Endothelial cell of umbilical vein (primary cell): ENCODE measurements at regions not wholly inside any gene's neighbourhood (a gene's known extent, or its start where the extent isn't known, plus 50 kb on each side); places are given as distances from the start of the nearest gene placed in this dataset.

Experiments
- EZH2 ChIP-seq: IDR thresholded peaks from 2 replicates; pipeline ENCODE4 v1.6.1; 2012; ENCODE audit warnings: borderline replicate concordance, low read depth, mild to moderate bottlenecking, moderate library complexity, low read length, inconsistent platforms; ENCODE audit not compliant: severe bottlenecking
- POLR2AphosphoS5 ChIP-seq: IDR thresholded peaks from 2 replicates; pipeline ENCODE4 v1.6.1; 2012; ENCODE audit warnings: low read depth, mild to moderate bottlenecking, control low read depth, low read length, moderate library complexity; ENCODE audit not compliant: insufficient read depth
- TF ChIP-seq, protein P1 (sequence below): IDR thresholded peaks from 2 replicates; pipeline ENCODE4 v1.6.1; 2011; ENCODE audit not compliant: insufficient read depth, insufficient read length
- TF ChIP-seq, protein P2 (sequence below), 2 donors: IDR thresholded peaks; 1 replicate in 1 of 2; 2 replicates in 1 of 2; pipeline ENCODE4 v1.5.1; 2011; ENCODE audit warnings: low read length in 2 of 2, mild to moderate bottlenecking in 2 of 2, moderate library complexity in 2 of 2, control low read depth in 1 of 2, inconsistent platforms in 1 of 2, low read depth in 1 of 2; ENCODE audit not compliant: insufficient read depth in 1 of 2; ENCODE audit errors: extremely low read depth in 1 of 2

DNA sequence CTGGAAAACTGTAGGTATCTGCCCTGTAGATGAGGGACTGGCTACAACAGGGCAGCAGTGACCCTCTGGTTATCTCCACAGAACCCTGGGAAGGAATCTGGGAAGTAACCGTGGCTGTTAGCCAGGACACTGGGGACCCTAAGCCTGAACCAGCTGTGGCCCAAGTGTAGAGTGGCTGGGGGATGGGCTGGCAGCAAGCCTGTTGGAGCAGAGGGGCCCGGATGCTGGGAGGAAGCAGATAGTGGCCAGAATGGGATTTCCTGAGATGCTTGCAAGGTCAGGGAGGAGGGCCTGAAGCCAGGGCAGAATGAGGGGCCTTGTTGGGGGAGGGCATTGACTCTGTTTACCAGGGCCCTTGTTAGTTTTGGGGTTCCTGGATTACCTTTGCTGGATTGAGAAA, 161.0 kb upstream of the EOLA2 start:
- no peak for TF ChIP-seq POLR2AphosphoS5
- TF ChIP-seq, protein P1, sequence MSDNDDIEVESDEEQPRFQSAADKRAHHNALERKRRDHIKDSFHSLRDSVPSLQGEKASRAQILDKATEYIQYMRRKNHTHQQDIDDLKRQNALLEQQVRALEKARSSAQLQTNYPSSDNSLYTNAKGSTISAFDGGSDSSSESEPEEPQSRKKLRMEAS, result no peak
- TF ChIP-seq, protein P2, sequence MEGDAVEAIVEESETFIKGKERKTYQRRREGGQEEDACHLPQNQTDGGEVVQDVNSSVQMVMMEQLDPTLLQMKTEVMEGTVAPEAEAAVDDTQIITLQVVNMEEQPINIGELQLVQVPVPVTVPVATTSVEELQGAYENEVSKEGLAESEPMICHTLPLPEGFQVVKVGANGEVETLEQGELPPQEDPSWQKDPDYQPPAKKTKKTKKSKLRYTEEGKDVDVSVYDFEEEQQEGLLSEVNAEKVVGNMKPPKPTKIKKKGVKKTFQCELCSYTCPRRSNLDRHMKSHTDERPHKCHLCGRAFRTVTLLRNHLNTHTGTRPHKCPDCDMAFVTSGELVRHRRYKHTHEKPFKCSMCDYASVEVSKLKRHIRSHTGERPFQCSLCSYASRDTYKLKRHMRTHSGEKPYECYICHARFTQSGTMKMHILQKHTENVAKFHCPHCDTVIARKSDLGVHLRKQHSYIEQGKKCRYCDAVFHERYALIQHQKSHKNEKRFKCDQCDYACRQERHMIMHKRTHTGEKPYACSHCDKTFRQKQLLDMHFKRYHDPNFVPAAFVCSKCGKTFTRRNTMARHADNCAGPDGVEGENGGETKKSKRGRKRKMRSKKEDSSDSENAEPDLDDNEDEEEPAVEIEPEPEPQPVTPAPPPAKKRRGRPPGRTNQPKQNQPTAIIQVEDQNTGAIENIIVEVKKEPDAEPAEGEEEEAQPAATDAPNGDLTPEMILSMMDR (IDR thresholded peaks at IDR 0.05; ENCODE audit: extremely low read depth in 1 of 2, insufficient read depth in 1 of 2, low read depth in 1 of 2, low read length in 2 of 2), result no peak
- no peak for TF ChIP-seq EZH2
